ENCODE measurements at regions not wholly inside any gene's neighbourhood (a gene's known extent, or its start where the extent isn't known, plus 50 kb on each side); places are given as distances from the start of the nearest gene placed in this dataset.

DNA sequence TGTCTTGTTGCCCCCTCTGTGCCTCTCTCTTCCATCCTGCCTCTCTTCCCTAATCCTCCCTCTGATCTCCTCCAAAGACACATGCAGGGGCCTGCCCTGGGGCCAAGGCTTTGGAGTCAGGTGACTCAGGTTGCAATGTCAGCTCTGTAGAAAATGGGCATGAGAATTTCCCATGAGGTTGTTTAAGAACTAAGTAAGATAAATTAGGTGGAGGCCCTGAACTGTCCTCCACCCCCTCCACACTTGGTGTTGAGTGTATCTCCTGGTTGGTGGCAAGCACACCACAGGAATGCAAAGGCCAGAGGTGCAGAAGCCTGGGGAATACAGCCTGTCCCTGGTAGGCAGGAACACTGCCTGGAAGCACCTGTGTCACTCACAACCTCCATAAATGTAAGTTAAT lies 63.9 kb upstream of the GRIK3 start:
- in situ Hi-C loops (cut with MboI; ENCODE audit: low sequenced_read_pairs, unreplicated experiment) = no loop called here
- DNase-seq (ENCODE audit: low spot score) = no peak
- TF ChIP-seq, protein P1, sequence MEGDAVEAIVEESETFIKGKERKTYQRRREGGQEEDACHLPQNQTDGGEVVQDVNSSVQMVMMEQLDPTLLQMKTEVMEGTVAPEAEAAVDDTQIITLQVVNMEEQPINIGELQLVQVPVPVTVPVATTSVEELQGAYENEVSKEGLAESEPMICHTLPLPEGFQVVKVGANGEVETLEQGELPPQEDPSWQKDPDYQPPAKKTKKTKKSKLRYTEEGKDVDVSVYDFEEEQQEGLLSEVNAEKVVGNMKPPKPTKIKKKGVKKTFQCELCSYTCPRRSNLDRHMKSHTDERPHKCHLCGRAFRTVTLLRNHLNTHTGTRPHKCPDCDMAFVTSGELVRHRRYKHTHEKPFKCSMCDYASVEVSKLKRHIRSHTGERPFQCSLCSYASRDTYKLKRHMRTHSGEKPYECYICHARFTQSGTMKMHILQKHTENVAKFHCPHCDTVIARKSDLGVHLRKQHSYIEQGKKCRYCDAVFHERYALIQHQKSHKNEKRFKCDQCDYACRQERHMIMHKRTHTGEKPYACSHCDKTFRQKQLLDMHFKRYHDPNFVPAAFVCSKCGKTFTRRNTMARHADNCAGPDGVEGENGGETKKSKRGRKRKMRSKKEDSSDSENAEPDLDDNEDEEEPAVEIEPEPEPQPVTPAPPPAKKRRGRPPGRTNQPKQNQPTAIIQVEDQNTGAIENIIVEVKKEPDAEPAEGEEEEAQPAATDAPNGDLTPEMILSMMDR (IDR thresholded peaks at IDR 0.05; ENCODE audit: borderline replicate concordance, control extremely low read depth, extremely low read depth, insufficient read depth, missing control alignments) = no peak

GRCh38 chr1:37100310-37100709 lies 66.0 kb upstream of the GRIK3 start:
- no peak for DNase-seq (ENCODE audit: low spot score)
- TF ChIP-seq, protein P1 (IDR thresholded peaks at IDR 0.05; ENCODE audit: borderline replicate concordance, control extremely low read depth, extremely low read depth, insufficient read depth, missing control alignments) = no peak
- in situ Hi-C loops (cut with MboI; ENCODE audit: low sequenced_read_pairs, unreplicated experiment) = no loop called here

DNA sequence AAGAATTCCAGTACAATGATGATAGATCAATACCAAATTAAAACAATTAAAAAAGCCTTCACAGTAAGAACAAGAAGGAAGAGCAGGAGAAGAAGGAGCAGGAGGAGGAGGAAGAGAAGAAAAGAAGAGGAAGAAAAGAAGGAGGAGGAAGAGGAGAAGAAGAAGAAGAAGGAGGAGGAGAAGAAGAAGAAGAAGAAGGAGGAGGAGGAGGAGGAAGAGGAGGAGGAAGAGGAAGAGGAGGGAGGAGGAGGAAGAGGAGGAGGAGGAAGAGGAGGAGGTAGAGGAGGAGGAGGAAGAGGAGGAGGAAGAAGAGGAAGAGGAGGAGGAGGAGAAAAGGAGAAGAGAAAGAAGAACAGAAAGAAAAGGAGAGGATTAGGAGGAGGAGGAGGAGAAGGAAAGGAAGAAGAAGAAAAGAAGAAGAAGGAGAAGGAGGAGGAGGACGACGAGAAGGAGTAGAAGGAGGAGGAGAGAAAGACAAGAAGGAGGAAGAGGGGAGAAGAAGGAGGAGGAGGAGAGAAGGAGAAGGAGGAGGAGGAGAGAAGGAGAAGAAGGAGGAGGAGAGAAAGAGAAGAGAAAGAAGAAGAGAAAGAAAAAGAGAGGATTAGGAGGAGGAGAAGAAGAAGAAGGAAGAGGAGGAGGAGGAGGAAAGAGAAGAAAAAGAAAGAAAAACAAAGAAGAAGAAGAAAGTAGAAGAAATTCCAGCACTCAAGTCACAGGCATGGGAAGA lies 68.5 kb upstream of the GRIK3 start:
- DNase-seq (ENCODE audit: low spot score) = no peak
- TF ChIP-seq, protein P1 (IDR thresholded peaks at IDR 0.05; ENCODE audit: borderline replicate concordance, control extremely low read depth, extremely low read depth, insufficient read depth, missing control alignments) = no peak
- in situ Hi-C loops (cut with MboI; ENCODE audit: low sequenced_read_pairs, unreplicated experiment) = no loop called here

DNA sequence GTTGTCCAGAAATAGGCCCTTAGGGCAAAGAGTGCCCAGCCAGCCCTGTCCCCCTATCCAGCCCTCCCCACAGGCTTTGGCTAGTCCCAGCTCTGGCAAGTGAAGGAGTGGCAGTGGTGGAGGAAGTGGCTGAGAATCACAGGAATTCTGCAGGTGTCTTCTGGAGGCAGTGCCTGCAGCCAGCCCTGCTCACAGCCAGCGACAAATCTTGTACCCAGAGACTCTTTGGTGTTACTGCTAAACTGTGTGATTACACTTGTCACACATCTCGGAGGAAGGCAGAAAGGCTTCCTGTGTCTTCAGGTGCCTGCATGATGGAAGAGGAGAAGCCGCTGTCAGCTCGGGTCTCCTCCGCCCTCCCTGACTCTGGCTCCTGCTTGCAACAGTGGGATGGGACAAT lies 71.6 kb upstream of the GRIK3 start:
- TF ChIP-seq, protein P1 (IDR thresholded peaks at IDR 0.05; ENCODE audit: borderline replicate concordance, control extremely low read depth, extremely low read depth, insufficient read depth, missing control alignments) = no peak
- in situ Hi-C loops (cut with MboI; ENCODE audit: low sequenced_read_pairs, unreplicated experiment) = no loop called here
- no peak for DNase-seq (ENCODE audit: low spot score)

DNA sequence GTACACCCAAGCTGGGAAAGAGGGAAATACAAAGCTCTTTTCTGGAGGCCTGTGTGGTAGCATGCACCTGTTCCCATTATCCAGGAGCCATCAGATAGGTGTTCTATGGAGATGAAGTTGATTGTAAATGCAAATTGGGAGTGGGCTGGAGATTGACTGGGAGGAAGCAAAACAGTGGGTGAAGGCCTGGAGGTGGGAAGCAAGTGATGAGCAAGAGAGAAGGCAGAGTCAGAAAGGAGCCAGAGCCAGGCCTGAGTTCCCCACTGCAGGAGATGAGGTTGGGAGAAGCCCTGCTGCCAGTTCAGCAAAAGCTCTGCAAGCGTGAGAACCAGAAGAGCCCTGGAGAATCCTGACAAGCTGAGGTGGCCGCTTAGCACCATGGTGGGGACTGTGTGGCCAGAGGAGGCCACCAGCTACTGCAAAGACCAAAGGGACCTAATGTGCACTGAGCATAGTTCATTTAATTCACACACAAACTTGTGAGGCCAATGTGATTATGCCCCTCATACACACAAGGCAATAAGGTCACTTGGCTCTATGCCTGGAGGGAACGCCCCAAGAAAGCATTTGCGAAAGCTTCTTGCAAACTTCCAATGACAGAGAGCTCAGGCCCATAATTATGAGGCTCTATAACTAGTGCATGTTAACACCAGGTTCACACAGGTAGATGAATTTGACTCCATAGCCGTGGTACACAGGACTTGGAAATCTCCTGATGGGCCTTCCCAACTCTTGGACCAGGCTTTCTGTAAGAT lies 73.0 kb upstream of the GRIK3 start:
- in situ Hi-C loops (cut with MboI; ENCODE audit: low sequenced_read_pairs, unreplicated experiment) = no loop called here
- DNase-seq (ENCODE audit: low spot score) = no peak
- TF ChIP-seq, protein P1 (IDR thresholded peaks at IDR 0.05; ENCODE audit: borderline replicate concordance, control extremely low read depth, extremely low read depth, insufficient read depth, missing control alignments) = no peak

- in situ Hi-C loops (cut with MboI; ENCODE audit: low sequenced_read_pairs, unreplicated experiment) = no loop called here
- no peak for DNase-seq (ENCODE audit: low spot score)
- TF ChIP-seq, protein P1 (IDR thresholded peaks at IDR 0.05; ENCODE audit: borderline replicate concordance, control extremely low read depth, extremely low read depth, insufficient read depth, missing control alignments) = no peak
Measured at GRCh38 chr1:37108596-37109188, 74.4 kb upstream of the GRIK3 start.

All from GM13976 (cell line).